ENCODE measurements at regions not wholly inside any gene's neighbourhood (a gene's known extent, or its start where the extent isn't known, plus 50 kb on each side); places are given as distances from the start of the nearest gene placed in this dataset.

DNA sequence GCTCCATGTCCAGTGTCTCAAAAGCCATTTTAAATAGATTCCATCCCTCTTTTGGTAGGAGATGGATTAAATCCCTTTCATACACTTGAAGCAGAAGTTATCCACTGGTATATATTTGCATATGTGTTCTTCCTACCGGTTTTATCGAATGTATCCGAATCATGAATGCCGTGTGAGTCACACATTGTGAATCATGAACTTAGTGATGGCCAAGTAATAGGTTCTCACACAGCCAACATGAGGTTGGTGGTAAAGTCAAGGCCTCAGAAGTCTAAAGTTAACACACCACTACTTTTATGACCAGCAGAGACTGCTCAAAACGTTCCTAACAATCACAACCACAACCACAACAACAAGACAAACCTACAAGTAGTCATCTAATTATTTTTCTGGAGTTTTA is 345.5 kb downstream of the THBS2 start:
- no peak for DNase-seq (ENCODE audit: low spot score)

DNA sequence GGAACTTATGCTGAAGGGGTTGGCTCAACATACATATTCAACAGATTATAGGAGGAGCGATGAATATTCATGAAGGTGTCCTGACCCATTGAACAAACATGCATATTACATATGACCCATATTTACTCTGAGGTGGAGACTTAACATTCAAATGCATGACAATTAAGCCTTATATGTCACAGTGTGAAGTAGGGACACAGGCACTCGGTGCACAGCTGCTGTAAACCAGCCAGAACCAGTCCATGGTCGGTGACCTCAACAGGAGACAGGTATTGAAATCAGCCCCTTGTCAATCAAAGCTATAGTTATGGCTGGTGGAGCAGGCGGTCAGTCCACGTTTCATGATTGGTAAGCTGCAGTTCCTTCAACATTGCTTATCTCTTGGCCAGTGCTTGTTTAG is 347.3 kb downstream of the THBS2 start:
- no peak for DNase-seq (ENCODE audit: low spot score)

DNA sequence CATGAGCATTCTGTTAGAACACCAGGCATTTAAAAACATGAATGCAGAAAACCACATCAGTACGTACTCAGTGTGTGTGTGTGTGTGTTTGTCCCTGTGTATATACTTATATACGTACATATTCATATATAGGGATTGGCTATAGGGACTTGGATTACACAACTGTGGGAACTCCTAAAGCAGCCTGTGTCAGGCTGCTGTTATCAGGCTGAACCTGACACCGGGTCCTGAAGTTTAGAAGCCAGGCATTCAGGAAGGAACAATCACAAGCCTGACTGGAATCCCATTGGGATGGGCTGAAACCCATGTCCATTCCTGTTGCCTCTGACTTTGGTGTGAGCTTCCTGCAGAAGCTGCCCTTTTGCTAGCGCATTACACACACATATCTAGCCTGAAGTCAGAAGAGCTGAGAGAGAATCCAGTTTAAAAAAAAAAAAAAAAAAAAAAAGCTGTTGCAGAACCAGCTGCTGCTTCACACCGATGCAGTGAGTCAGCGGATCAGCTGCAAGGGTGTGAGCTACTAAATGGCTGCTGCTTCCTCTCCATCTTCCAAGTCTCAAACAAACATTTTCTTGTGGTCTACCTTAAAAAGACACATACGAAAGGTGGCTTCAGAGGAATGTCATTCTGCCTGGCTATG is 348.1 kb downstream of the THBS2 start:
- no peak for DNase-seq (ENCODE audit: low spot score)

DNA sequence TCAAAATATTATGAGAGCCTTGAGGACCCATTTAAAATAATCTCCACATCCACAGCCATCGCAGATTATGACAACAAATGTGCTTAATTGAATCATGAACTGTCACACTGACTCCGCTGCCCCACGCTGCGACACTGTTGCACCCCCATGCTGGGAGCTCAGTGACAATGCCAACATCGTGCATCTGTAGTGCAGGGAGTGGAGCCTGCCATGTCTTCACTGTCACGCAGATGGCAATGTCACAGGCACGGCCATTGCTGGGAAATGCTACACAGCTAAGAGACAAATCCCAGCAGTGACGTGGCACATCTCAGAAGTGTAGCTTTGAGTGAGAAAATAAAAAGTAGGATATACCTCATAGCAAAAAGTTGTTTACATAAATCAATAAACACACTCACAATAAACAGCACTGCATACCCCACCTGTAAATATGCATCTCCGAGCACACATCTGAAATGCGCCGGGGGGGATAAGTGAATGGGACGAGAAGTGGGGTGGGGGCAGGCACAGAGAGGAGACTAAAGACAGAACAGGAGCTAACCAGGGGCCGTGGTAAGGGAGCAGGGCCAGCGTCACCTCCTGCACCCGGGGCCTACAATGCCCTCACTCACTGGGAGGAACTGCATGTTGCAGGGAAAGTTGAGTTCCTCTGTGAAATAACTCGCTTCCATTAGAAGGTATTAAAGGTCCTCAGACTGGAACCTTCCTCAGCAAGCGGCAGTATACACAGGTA is 349.9 kb downstream of the THBS2 start:
- no peak for DNase-seq (ENCODE audit: low spot score)

DNA sequence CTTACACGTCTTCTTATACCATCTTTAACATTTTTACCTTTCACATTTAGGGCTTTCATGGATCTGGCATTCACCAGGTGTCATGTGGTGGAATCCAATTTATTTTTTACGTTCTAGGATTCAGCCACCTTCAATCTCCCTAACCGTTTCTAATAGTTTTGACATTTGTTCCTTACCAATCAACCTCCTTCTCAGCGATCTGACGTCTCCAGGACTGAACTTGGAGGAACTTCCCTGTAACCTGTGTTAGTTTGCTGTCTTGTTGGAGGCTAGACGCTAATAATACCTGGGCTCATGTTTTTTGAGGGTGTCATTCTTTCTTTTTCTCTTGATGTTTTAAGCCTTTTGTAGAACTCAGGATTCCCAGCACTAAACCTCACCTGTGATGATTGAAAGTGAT is 351.6 kb downstream of the THBS2 start:
- DNase-seq (ENCODE audit: low spot score), result no peak

DNA sequence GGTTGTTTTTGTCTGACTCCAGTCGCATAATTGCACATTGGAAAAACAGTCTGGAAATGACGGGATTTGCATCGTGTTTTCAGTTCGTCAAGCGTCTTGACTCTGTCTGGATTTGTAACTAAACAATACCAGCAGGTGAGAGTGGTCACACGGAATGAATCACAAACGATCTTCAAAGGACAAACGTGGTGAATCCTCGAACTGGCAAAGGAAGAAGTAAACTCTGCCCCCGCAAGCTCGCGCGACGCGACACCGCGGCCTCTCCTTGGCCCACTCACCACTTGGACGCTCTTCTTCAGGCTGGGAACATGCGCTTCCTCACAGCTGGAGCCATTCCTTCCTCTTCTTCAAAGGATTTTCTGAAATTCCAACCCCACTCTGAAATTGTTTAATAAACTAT is 352.6 kb downstream of the THBS2 start:
- no peak for DNase-seq (ENCODE audit: low spot score)

DNA sequence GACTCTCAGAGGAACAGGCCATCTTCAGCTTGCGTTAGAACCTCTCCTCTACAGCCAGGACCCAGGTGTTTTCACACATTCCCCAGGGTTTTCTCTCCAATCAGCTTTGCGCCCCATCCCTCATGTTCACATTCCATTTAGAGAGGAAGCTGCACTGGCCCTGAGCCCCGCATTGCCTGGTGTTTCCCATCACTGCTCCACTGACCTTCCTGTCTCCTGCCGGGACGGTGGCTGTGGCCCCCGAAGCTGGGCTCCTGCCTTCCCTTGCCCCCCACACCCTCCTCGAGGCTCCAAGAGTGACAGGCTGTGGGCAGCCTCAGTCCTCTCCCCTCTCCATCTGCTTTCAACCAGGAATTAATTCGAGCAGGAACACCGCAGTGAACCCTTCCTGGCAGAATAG is 357.3 kb downstream of the THBS2 start:
- no peak for DNase-seq (ENCODE audit: low spot score)

GRCh38 chr6:168895102-168895812 is 358.4 kb downstream of the THBS2 start:
- DNase-seq (ENCODE audit: low spot score), result peak; percentile 85

DNA sequence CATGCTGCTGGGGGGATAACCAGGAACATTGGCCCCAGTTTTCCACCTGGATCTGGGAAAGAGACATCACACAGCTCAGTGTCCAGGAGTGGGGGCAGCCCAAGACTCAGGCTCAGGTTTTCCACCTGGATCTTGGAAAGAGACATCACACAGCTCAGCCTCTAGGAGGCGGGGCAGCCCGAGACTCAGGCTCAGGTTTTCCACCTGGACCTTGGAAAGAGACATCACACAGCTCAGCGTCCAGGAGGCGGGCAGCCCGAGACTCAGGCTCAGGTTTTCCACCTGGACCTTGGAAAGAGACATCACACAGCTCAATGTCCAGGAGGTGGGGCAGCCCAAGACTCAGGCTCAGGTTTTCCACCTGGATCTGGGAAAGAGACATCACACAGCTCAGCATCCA is 361.6 kb downstream of the THBS2 start:
- no peak for DNase-seq (ENCODE audit: low spot score)

GRCh38 chr6:168890981-168891365 is 362.7 kb downstream of the THBS2 start:
- no peak for DNase-seq (ENCODE audit: low spot score)

DNA sequence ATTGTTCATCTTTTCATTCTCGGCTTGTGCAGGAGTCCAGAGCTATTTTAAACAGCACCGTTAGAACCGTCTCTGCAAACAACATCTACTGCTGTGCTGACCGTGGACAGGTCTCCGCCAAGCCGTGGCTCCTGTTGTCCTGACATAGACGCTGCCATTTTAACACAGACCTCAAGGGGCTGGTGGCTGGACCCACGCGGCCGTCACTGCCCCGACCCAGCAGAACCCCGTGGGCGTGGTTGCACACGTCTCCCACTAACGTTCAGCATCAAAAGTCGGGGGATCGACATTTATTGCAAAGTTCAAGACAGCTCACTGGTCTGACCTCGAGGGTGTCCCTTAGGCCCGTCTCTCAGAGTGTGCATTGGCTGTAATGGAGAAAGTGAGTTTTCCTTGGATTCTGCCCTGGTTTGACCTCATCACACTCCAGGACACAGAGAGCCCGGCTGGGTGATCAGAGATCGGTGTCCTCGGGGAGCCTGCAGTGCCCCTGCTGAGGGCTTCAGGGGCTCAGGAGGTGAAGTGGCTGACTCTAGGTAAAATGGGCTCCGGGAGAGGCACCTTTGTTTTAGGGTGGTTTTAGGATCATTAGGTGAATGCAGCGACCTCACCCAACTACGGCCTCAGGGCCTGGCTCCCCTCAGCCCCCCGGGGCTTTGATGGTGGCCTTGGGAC is 363.2 kb downstream of the THBS2 start:
- DNase-seq (ENCODE audit: low spot score), result no peak

DNA sequence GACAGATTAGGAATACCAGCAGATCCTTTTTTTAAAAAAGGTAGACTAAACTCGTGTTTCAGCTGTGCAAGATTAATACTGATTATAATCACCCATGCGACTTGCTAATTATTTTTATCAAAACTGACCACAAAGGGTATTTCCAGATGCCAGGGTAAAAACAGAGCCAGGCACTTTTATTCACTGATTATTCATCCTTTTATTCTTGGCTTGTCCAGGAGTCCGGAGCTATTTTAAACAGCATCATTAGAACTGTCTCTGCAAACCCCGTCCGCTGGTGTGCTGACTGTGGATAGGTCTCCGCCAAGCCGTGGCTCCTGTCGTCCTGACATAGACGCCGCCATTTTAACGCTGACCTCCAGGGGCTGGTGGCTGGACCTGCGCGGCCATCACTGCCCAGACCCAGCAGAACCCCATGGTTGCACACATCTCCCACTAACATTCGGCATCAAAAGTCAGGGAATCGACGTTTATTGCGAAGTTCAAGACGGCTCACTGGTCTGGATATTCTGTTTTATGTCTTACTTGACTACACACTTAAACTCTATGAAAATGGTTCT is 364.8 kb downstream of the THBS2 start:
- DNase-seq (ENCODE audit: low spot score), result no peak

DNA sequence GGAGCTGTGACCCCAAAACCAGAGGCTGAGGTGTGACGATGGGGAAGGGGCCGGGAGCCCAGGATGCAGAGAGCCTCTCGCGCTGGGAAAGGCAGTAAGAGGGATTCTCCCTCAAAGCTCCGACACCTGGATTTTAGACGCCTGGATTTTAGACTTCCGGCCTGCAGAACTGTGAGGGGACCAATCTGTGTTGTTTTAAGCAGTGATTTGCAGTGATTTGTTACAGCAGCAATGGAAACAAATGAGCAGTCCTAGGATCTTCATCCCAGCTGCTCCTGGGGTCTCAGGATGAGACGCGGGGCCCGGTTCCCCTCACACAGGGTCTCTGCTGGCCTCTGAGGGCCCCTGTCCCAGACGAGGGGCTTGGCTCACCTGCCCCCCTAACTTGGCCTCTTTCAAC is 365.5 kb downstream of the THBS2 start:
- no peak for DNase-seq (ENCODE audit: low spot score)

- no peak for DNase-seq (ENCODE audit: low spot score)
Observed at GRCh38 chr6:168887621-168888020, 366.0 kb downstream of the THBS2 start.

- DNase-seq (ENCODE audit: low spot score), result no peak
Observed at GRCh38 chr6:168886964-168887363, 366.7 kb downstream of the THBS2 start.

DNA sequence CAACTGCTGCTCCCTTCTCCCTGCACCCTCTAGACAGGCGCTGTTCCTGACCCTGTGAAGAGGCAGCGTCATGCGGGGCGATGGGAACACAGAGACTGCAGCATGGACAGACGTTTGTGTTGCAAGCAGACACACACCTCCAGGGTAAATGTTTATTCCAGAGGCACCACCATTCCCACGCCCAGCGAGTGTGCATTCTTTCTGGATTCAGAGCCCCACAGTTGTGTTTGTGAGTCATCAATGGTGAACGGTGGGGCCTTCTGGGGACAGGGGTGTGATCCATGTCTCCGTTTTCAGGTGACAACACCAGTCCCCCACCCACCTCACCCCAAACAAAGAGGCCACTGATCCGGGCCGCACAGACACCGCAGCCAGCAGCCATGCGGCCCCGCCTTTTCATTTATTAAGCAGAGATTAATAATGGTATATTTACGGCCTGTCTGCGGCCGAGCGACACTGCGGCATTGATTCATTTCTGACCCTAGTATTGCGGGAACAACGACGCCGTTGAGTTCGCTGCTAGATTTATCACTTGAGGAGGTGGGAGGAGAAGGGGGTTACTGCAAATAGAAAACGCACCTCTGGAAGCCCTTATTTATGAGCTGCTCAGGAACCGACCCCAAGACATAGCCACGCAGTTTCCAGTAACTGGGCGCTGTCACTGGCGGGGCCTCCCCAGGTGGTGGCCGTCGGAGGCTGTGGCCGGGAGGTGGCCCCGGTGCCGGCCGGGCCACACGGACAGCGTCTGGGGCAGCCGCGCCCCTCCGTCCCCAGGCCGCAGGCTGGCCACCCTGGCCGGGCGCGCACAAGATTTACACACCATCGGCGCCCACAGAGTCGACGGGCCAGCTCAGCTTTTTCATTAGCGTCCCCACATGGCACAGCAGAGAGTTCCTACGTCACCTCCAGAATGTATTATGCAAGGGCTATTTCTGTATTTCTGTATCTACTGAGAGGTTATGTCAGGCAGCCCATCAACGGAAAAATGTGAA is 367.6 kb downstream of the THBS2 start:
- no peak for DNase-seq (ENCODE audit: low spot score)

DNA sequence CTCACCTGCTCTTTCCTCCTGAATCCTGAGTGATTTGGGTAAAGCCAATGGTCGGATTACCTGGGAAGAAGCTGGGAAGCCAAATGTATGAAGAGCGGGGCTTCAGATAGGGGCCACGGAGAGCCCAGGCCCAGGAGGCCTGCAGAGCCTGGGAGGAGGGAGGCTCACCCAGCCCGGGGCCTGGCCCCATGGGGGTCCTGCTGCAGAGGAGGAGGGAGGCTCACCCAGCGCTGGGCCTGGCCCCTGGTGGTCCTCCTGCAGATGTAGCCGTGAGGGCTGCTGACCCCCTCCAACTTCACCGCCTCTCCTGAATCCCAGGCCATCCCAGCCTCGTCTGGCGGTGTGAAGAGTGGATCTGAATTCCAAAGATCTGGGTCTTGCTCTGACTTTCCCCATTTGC is 368.4 kb downstream of the THBS2 start:
- no peak for DNase-seq (ENCODE audit: low spot score)

- DNase-seq (ENCODE audit: low spot score), result peak; percentile 87
Observed at GRCh38 chr6:168884646-168885086, 369.0 kb downstream of the THBS2 start.

- no peak for DNase-seq (ENCODE audit: low spot score)
Observed at GRCh38 chr6:168884050-168884645, 369.5 kb downstream of the THBS2 start.

- DNase-seq (ENCODE audit: low spot score), result no peak
Observed at GRCh38 chr6:168883410-168884049, 370.1 kb downstream of the THBS2 start.
